OCI-LY3 (cell line): ENCODE measurements at regions not wholly inside any gene's neighbourhood (a gene's known extent, or its start where the extent isn't known, plus 50 kb on each side); places are given as distances from the start of the nearest gene placed in this dataset.

Source experiments
- CTCF ChIP-seq: fragments of 200-600, 300-600 bp; sonication (generic); IDR thresholded peaks from 2 replicates; pipeline ENCODE4 v1.5.1; 2014; ENCODE audit warnings: antibody characterized with exemption, low read length, low read depth
- EZH2phosphoT487 ChIP-seq: fragments of 200-600 bp; shearing (Covaris generic); IDR thresholded peaks from 2 replicates; pipeline ENCODE4 v1.6.1; 2018; ENCODE audit warnings: antibody characterized with exemption, mixed run types, low read depth

GRCh38 chr2:7191932-7192331, 274.7 kb downstream of the RNF144A start:
- TF ChIP-seq CTCF (no peak), EZH2phosphoT487 (no peak)
